Neural progenitor cell (in vitro differentiated cells): ENCODE measurements at regions not wholly inside any gene's neighbourhood (a gene's known extent, or its start where the extent isn't known, plus 50 kb on each side); places are given as distances from the start of the nearest gene placed in this dataset.

Experiments used
- DNase-seq: peaks from one replicate; pipeline ENCODE4 v3.0.0-alpha.2; 2016; ENCODE audit warnings: low spot score
- H2AFZ ChIP-seq: fragments of 200-600 bp; sonication (generic); replicated peaks from 2 replicates; pipeline ENCODE4 v1.6.1; 2016; ENCODE audit warnings: antibody characterized with exemption
- H3F3A ChIP-seq: fragments of 200-600 bp; sonication (generic); 2 replicates; pipeline ENCODE4 v1.6.1; 2016; ENCODE audit warnings: antibody characterized with exemption, low read depth
- H3K27ac ChIP-seq: fragments of 200-600 bp; sonication (generic); 2 replicates; pipeline ENCODE4 v1.5.1; 2016; ENCODE audit warnings: mild to moderate bottlenecking
- H3K27me3 ChIP-seq: fragments of 200-600 bp; sonication (generic); 2 replicates; pipeline ENCODE4 v1.6.1; 2016; ENCODE audit warnings: mild to moderate bottlenecking, moderate library complexity
- H3K36me3 ChIP-seq: fragments of 200-600 bp; sonication (generic); 2 replicates; pipeline ENCODE4 v1.5.1; 2016
- H3K4me1 ChIP-seq: fragments of 200-600 bp; sonication (generic); 2 replicates; pipeline ENCODE4 v1.6.1; 2016; ENCODE audit warnings: mixed run types
- H3K4me2 ChIP-seq: fragments of 200-600 bp; sonication (generic); 2 replicates; pipeline ENCODE4 v1.6.1; 2016
- H3K4me3 ChIP-seq: fragments of 200-600 bp; sonication (generic); 2 replicates; pipeline ENCODE4 v1.5.1; 2016
- H3K79me2 ChIP-seq: fragments of 200-600 bp; sonication (generic); 2 replicates; pipeline ENCODE4 v1.6.1; 2016; ENCODE audit warnings: low read depth
- H3K9ac ChIP-seq: fragments of 200-600 bp; sonication (generic); 2 replicates; pipeline ENCODE4 v1.6.1; 2016
- H3K9me3 ChIP-seq: fragments of 200-600 bp; sonication (generic); 2 replicates; pipeline ENCODE4 v1.5.1; 2016; ENCODE audit warnings: low read depth
- H4K20me1 ChIP-seq: fragments of 200-600 bp; sonication (generic); 2 replicates; pipeline ENCODE4 v1.6.1; 2016; ENCODE audit warnings: low read depth
- H3K27ac Mint-ChIP-seq: 3 replicates; pipeline ENCODE4 v1.8.0; 2021; ENCODE audit warnings: mixed read lengths
- H3K27me3 Mint-ChIP-seq: 2 replicates; pipeline ENCODE4 v1.8.0; 2022; ENCODE audit warnings: low read depth, mild to moderate bottlenecking, inconsistent platforms, moderate library complexity, mixed read lengths; ENCODE audit not compliant: insufficient read depth
- H3K36me3 Mint-ChIP-seq: 3 replicates; pipeline ENCODE4 v1.8.0; 2021; ENCODE audit warnings: mixed read lengths
- H3K4me1 Mint-ChIP-seq: 3 replicates; pipeline ENCODE4 v1.8.0; 2021; ENCODE audit warnings: mixed read lengths
- H3K4me3 Mint-ChIP-seq: 3 replicates; pipeline ENCODE4 v1.8.0; 2021; ENCODE audit warnings: mild to moderate bottlenecking, moderate library complexity, mixed read lengths
- H3K9me3 Mint-ChIP-seq: 3 replicates; pipeline ENCODE4 v1.8.0; 2020; ENCODE audit warnings: mixed read lengths
- EZH2 ChIP-seq: fragments of 200-600 bp; sonication (generic); IDR thresholded peaks from 2 replicates; pipeline ENCODE4 v1.6.1; 2017; ENCODE audit warnings: antibody characterized with exemption, mild to moderate bottlenecking, moderate library complexity
- EZH2phosphoT487 ChIP-seq: fragments of 200-600 bp; sonication (generic); IDR thresholded peaks from 2 replicates; pipeline ENCODE4 v1.6.1; 2017; ENCODE audit warnings: antibody characterized with exemption
- TF ChIP-seq, protein P1 (sequence below): fragments of 200-600 bp; sonication (generic); IDR thresholded peaks from 2 replicates; pipeline ENCODE4 v1.5.1; 2017; ENCODE audit warnings: antibody characterized with exemption, mild to moderate bottlenecking

DNA sequence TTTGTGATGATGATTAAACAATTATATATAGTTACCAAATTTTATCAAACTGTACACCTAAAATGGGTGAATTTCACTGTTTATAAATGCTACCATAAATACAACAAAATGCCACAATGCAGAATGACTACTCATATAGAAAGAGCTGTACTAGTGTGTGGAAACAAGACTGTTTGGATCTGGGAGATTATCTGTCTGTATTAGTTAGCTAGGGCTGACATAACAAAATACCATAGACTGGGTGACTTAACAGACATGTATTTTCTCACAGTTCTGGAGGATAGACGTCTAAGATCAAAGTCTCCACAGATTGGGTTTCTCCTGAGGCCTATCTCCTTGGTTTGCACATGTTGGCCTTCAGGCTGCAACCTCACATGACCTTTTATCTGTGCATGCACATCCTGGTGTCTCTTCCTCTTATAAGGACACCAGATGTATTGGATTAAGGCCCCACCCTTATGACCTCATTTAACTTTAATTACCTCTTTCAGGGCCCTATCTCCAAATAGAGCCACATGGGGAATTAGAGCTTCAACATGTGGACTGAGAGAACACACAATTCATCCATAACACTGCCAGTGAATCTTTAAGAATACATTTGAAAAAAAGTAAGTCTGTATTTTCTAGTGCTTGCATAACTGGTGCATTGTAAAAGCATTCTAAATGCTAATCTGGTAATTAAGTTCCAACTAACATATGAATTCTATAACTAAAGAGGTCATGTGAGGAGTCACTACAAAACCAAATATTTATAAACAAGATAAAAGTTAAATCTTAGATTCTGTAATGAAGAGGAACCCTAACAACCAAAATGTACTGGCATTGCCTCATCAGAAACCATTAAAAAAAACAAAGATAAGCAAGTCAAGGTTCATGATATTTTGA lies 699.6 kb downstream of the NYAP2 start:
- peaks cover 34% of the 10 kb centered on the region for H3K9me3 Mint-ChIP-seq
- H3K27ac Mint-ChIP-seq, result no peak overlapping the region
- no peak for DNase-seq
- Histone ChIP-seq H4K20me1 (no peaks in the 10 kb centered on the region), H3K9ac (no peak overlapping the region), H3K4me2 (no peak overlapping the region), H3K36me3 (no peaks in the 10 kb centered on the region), H3K9me3 (no peaks in the 10 kb centered on the region), H3K79me2 (no peaks in the 10 kb centered on the region), H3K4me3 (no peak overlapping the region), H2AFZ (no peak overlapping the region), H3K4me1 (no peaks in the 10 kb centered on the region), H3K27me3 (no peaks in the 10 kb centered on the region), H3F3A (no peaks in the 10 kb centered on the region), H3K27ac (no peak overlapping the region)
- no peaks in the 10 kb centered on the region for H3K4me1 Mint-ChIP-seq
- no peaks in the 10 kb centered on the region for H3K27me3 Mint-ChIP-seq
- TF ChIP-seq, protein P1, sequence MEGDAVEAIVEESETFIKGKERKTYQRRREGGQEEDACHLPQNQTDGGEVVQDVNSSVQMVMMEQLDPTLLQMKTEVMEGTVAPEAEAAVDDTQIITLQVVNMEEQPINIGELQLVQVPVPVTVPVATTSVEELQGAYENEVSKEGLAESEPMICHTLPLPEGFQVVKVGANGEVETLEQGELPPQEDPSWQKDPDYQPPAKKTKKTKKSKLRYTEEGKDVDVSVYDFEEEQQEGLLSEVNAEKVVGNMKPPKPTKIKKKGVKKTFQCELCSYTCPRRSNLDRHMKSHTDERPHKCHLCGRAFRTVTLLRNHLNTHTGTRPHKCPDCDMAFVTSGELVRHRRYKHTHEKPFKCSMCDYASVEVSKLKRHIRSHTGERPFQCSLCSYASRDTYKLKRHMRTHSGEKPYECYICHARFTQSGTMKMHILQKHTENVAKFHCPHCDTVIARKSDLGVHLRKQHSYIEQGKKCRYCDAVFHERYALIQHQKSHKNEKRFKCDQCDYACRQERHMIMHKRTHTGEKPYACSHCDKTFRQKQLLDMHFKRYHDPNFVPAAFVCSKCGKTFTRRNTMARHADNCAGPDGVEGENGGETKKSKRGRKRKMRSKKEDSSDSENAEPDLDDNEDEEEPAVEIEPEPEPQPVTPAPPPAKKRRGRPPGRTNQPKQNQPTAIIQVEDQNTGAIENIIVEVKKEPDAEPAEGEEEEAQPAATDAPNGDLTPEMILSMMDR, result no peak
- no peak for TF ChIP-seq EZH2phosphoT487
- peaks cover 2% of the 10 kb centered on the region for H3K36me3 Mint-ChIP-seq
- no peak overlapping the region for H3K4me3 Mint-ChIP-seq

DNA sequence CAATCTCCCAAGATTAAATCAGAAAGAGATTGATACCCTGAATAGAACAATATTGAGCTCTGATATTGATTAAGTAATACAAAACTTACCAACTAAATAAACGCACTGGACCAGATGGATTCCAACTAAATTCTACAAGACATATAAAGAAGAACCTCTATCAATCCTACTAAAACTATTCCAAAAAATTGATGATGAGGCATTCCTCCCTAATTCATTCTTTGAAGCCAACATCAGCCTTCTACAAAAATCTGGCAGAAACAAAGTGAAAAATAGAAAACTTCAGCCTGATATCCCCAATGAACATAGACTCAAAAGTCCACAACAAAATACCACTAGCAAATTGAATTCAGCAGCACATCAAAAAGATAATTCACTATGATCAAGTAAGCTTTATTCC lies 695.5 kb downstream of the NYAP2 start:
- Mint-ChIP-seq H3K4me3 (no peak overlapping the region), H3K4me1 (no peaks in the 10 kb centered on the region), H3K36me3 (peaks cover 9% of the 10 kb centered on the region), H3K27ac (no peak overlapping the region), H3K9me3 (peaks cover 42% of the 10 kb centered on the region), H3K27me3 (no peaks in the 10 kb centered on the region)
- Histone ChIP-seq H2AFZ (no peak overlapping the region), H3K27me3 (no peaks in the 10 kb centered on the region), H3K36me3 (no peaks in the 10 kb centered on the region), H3K9me3 (no peaks in the 10 kb centered on the region), H3K9ac (no peak overlapping the region), H3K4me1 (no peaks in the 10 kb centered on the region), H4K20me1 (no peaks in the 10 kb centered on the region), H3K4me3 (no peak overlapping the region), H3K4me2 (no peak overlapping the region), H3K27ac (no peak overlapping the region), H3F3A (no peaks in the 10 kb centered on the region), H3K79me2 (no peaks in the 10 kb centered on the region)
- DNase-seq, result no peak
- no peak for TF ChIP-seq EZH2
- no peak for TF ChIP-seq EZH2phosphoT487
- TF ChIP-seq, protein P1, result no peak

DNA sequence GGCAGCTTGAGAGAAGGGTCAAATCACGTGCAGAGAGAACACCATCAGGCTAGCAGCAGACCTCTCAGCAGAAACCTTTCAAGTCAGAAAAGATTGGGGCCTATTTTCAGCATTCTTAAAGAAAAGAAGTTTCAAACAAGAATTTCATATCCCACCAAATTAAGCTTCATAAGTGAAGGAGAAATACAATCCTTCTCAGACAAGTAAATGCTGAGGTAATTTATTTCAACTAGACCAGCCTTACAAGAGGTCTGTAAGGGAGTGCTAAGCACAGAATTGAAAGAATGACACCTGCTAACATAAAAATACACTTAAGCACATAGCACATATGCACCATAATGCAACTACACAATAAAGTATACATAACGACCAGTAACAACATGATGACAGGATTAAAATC lies 693.9 kb downstream of the NYAP2 start:
- H4K20me1 ChIP-seq, result no peaks in the 10 kb centered on the region
- H3K4me2 ChIP-seq, result no peak overlapping the region
- DNase-seq, result no peak
- no peaks in the 10 kb centered on the region for H3K27me3 ChIP-seq
- Mint-ChIP-seq H3K27me3 (no peaks in the 10 kb centered on the region), H3K27ac (no peak overlapping the region), H3K4me3 (no peak overlapping the region), H3K4me1 (no peaks in the 10 kb centered on the region), H3K9me3 (peaks cover 38% of the 10 kb centered on the region), H3K36me3 (peaks cover 9% of the 10 kb centered on the region)
- H3K4me3 ChIP-seq, result no peak overlapping the region
- TF ChIP-seq, protein P1, result no peak
- TF ChIP-seq EZH2 (no peak), EZH2phosphoT487 (no peak)
- no peaks in the 10 kb centered on the region for H3K9me3 ChIP-seq
- H3K79me2 ChIP-seq, result no peaks in the 10 kb centered on the region
- no peaks in the 10 kb centered on the region for H3F3A ChIP-seq
- H2AFZ ChIP-seq, result no peak overlapping the region
- no peak overlapping the region for H3K9ac ChIP-seq
- no peak overlapping the region for H3K27ac ChIP-seq
- H3K4me1 ChIP-seq, result no peaks in the 10 kb centered on the region
- no peaks in the 10 kb centered on the region for H3K36me3 ChIP-seq
